K562 (cell line): ENCODE measurements at regions not wholly inside any gene's neighbourhood (a gene's known extent, or its start where the extent isn't known, plus 50 kb on each side); places are given as distances from the start of the nearest gene placed in this dataset.
A peak's percentile ranks its signal among the peaks of the same experiment; 100 is the strongest.

Experiments
- HDAC2 ChIP-seq: fragments of 450-650 bp; IDR thresholded peaks from 2 replicates; pipeline ENCODE4 v1.6.1; 2016; ENCODE audit warnings: mild to moderate bottlenecking
- LEF1 ChIP-seq: fragments of 450-650 bp; IDR thresholded peaks from 2 replicates; pipeline ENCODE4 v1.6.1; 2016; ENCODE audit warnings: mild to moderate bottlenecking
- MAX ChIP-seq: sonication (generic); formaldehyde crosslinking; IDR thresholded peaks from 2 replicates; pipeline ENCODE4 v1.9.0; 2022; ENCODE audit warnings: mild to moderate bottlenecking, missing genetic modification reagents
- MBD2 ChIP-seq: sonication (generic); IDR thresholded peaks from 2 replicates; pipeline ENCODE4 v1.6.1; 2016; ENCODE audit warnings: low read depth, borderline replicate concordance
- MGA ChIP-seq: fragments of 450-650 bp; IDR thresholded peaks from 2 replicates; pipeline ENCODE4 v1.6.1; 2016; ENCODE audit warnings: mild to moderate bottlenecking, moderate library complexity
- MLLT1 ChIP-seq, 2 experiments: fragments of 450-650 bp; IDR thresholded peaks; 2 replicates each; pipeline ENCODE4 v1.6.1; 2016
- ZNF75A ChIP-seq: fragments of 450-650 bp; formaldehyde crosslinking; IDR thresholded peaks from 2 replicates; pipeline ENCODE4 v1.4.0; 2020; ENCODE audit warnings: mild to moderate bottlenecking

- no peak for TF ChIP-seq HDAC2
- no peak for TF ChIP-seq MLLT1 (IDR thresholded peaks at IDR 0.05)
- 0 out of 2 replicates have a peak, but pooled peaks have one; percentile 0 for TF ChIP-seq LEF1
- no peak for TF ChIP-seq MBD2
- peak; percentile 31; the same call in 1 of the 2 replicates for TF ChIP-seq ZNF75A (CRISPR knock-in tag)
- no peak for TF ChIP-seq MGA
- TF ChIP-seq MAX (CRISPR knock-in tag) = no peak
Measured at GRCh38 chr12:93184672-93185368, 192.9 kb upstream of the NUDT4 start (continued).
